Transverse colon (tissue), 4 donors: ENCODE measurements at regions not wholly inside any gene's neighbourhood (a gene's known extent, or its start where the extent isn't known, plus 50 kb on each side); places are given as distances from the start of the nearest gene placed in this dataset.

ENCODE experiments used
- DNase-seq: peaks from one replicate; pipeline ENCODE4 v3.0.0-alpha.2; 2019
- H3K27ac ChIP-seq, 4 donors: fragments of 200-600 bp; sonication (generic); 2 replicates each; pipeline ENCODE4 v1.5.1; 2016 to 2018; ENCODE audit warnings: inconsistent platforms in 4 of 4
- H3K27me3 ChIP-seq: fragments of 200-600 bp; sonication (generic); 2 replicates; pipeline ENCODE4 v1.5.1; 2017; ENCODE audit warnings: inconsistent platforms
- H3K36me3 ChIP-seq, 4 donors: fragments of 200-600 bp; sonication (generic); 2 replicates each; pipeline ENCODE4 v1.5.1; 2017 to 2019; ENCODE audit warnings: inconsistent platforms in 4 of 4
- H3K4me1 ChIP-seq, 4 donors: fragments of 200-600 bp; sonication (generic); 2 replicates each; pipeline ENCODE4 v1.5.1; 2017 to 2020; ENCODE audit warnings: inconsistent platforms in 4 of 4
- H3K4me3 ChIP-seq, 4 donors: fragments of 200-600 bp; sonication (generic); 1 replicate in 1 of 4; 2 replicates in 3 of 4; pipeline versions ENCODE4 v1.5.1 to v1.6.1; 2017 to 2019; ENCODE audit warnings: inconsistent platforms in 4 of 4
- H3K9me3 ChIP-seq, 2 donors: fragments of 200-600 bp; sonication (generic); 2 replicates each; pipeline ENCODE4 v1.5.1; 2017 to 2019; ENCODE audit warnings: inconsistent platforms in 2 of 2
- CTCF ChIP-seq, 5 experiments: fragments of 200-600 bp in 3 of 5; fragments of 450-650 bp in 2 of 5; sonication (generic) in 3 of 5; IDR thresholded peaks; 1 replicate in 2 of 5; 2 replicates in 3 of 5; pipeline ENCODE4 v1.5.1; 2016 to 2017; ENCODE audit warnings: antibody characterized with exemption in 5 of 5, inconsistent platforms in 3 of 5, mild to moderate bottlenecking in 2 of 5, moderate library complexity in 1 of 5
- EP300 ChIP-seq: sonication (generic); formaldehyde crosslinking; IDR thresholded peaks from one replicate; pipeline ENCODE4 v1.6.1; 2017; ENCODE audit warnings: antibody characterized with exemption, low read depth
- POLR2A ChIP-seq: fragments of 450-650 bp; IDR thresholded peaks from one replicate; pipeline ENCODE4 v1.6.1; 2016; ENCODE audit warnings: antibody characterized with exemption, mild to moderate bottlenecking, moderate library complexity
- POLR2AphosphoS5 ChIP-seq, 3 donors: sonication (generic); formaldehyde crosslinking; IDR thresholded peaks; one replicate each; pipeline ENCODE4 v1.6.1; 2016; ENCODE audit warnings: antibody characterized with exemption in 3 of 3
- WGBS, 2 donors: methylation state at CpG; one replicate each; pipeline ENCODE4 v1.1.5; 2018; ENCODE audit warnings: low coverage in 1 of 2; 5-methylcytosine and 5-hydroxymethylcytosine counted together
- in situ Hi-C, 4 donors: fragments of 200-750 bp; cut with MboI; loops; one replicate each; pipeline versions ENCODE4 v1.15.0 to v1.15.1; 2017; ENCODE audit warnings: low sequenced_read_pairs in 3 of 4, low pct_ligation_motif_present in 1 of 4, low pct_unique_long_range_greater_than_20kb in 1 of 4
- intact Hi-C: fragments of 100-400 bp; cut with DNase I; formaldehyde crosslinking; loops from one replicate; pipeline ENCODE4 v1.15.1; 2023; ENCODE audit warnings: low total_unique reads

GRCh38 chr4:29307755-29308154 is 1412.4 kb upstream of the PCDH7 start:
- 79 to 100% methylated on average over 1 of the region's 1 CpG for WGBS, 2 donors
- in situ Hi-C loops (no loop called here), intact Hi-C loops (no loop called here)
- H3K27me3 ChIP-seq: no peaks in the 10 kb centered on the region
- no peak overlapping the region for H3K4me3 ChIP-seq
- H3K9me3 ChIP-seq: no peaks in the 10 kb centered on the region
- H3K36me3 ChIP-seq: no peaks in the 10 kb centered on the region
- TF ChIP-seq CTCF (IDR thresholded peaks at IDR 0.05) (no peak), POLR2AphosphoS5 (IDR thresholded peaks at IDR 0.05) (no peak), EP300 (no peak), POLR2A (no peak)
- no peak overlapping the region for H3K27ac ChIP-seq
- no peak for DNase-seq
- no peaks in the 10 kb centered on the region for H3K4me1 ChIP-seq

GRCh38 chr4:29309050-29309449 is 1411.1 kb upstream of the PCDH7 start:
- no peaks in the 10 kb centered on the region for H3K36me3 ChIP-seq
- in situ Hi-C loops: no loop called here
- intact Hi-C loops: loop anchor here (1.0 kb wide), 1 partner anchor 28 kb away; no protein-coding TSS in a partner anchor
- no peak for DNase-seq
- TF ChIP-seq POLR2A (no peak), EP300 (no peak), CTCF (IDR thresholded peaks at IDR 0.05) (no peak), POLR2AphosphoS5 (IDR thresholded peaks at IDR 0.05) (no peak)
- no peaks in the 10 kb centered on the region for H3K4me1 ChIP-seq
- H3K4me3 ChIP-seq: no peak overlapping the region
- WGBS, 2 donors: 65% methylated on average over 3 of the region's 3 CpGs; no CpG with 5 or more reads in 1 of the 2 donors
- H3K27me3 ChIP-seq: no peaks in the 10 kb centered on the region
- H3K27ac ChIP-seq: no peak overlapping the region
- H3K9me3 ChIP-seq: no peaks in the 10 kb centered on the region

GRCh38 chr4:29310252-29310651 is 1409.9 kb upstream of the PCDH7 start:
- H3K4me3 ChIP-seq: no peak overlapping the region
- H3K27ac ChIP-seq: no peak overlapping the region
- DNase-seq: no peak
- no peaks in the 10 kb centered on the region for H3K36me3 ChIP-seq
- no peaks in the 10 kb centered on the region for H3K9me3 ChIP-seq
- TF ChIP-seq EP300: no peak
- no peak for TF ChIP-seq CTCF (IDR thresholded peaks at IDR 0.05)
- TF ChIP-seq POLR2AphosphoS5 (IDR thresholded peaks at IDR 0.05): no peak
- no peak for TF ChIP-seq POLR2A
- intact Hi-C loops (no loop called here), in situ Hi-C loops (no loop called here)
- no peaks in the 10 kb centered on the region for H3K27me3 ChIP-seq
- H3K4me1 ChIP-seq: no peaks in the 10 kb centered on the region

- Histone ChIP-seq H3K36me3 (no peaks in the 10 kb centered on the region), H3K27ac (no peak overlapping the region), H3K9me3 (no peaks in the 10 kb centered on the region), H3K27me3 (no peaks in the 10 kb centered on the region), H3K4me3 (no peak overlapping the region), H3K4me1 (no peaks in the 10 kb centered on the region)
- no peak for DNase-seq
- intact Hi-C loops: no loop called here
- 36 to 58% methylated on average over 1 of the region's 1 CpG for WGBS, 2 donors
- in situ Hi-C loops: no loop called here
- TF ChIP-seq POLR2AphosphoS5 (IDR thresholded peaks at IDR 0.05) (no peak), EP300 (no peak), POLR2A (no peak), CTCF (IDR thresholded peaks at IDR 0.05) (no peak)
These were observed 1408.9 kb upstream of the PCDH7 start for GRCh38 chr4:29311247-29311646.
